Stimulated activated CD4-positive, alpha-beta T cell treated with anti-CD3 and anti-CD28 coated beads, Interleukin-4, amount 100 ng/mL, for 24 hours (primary cell): ENCODE measurements at regions not wholly inside any gene's neighbourhood (a gene's known extent, or its start where the extent isn't known, plus 50 kb on each side); places are given as distances from the start of the nearest gene placed in this dataset.
"Not testable (repeated sequence)": the region's sequence is repeated elsewhere in the genome, so short reads cannot be mapped to it uniquely, and the experiment has no call there.

Experiments
- DNase-seq: peaks from one replicate; pipeline ENCODE4 v3.0.0-alpha.2; 2020

DNA sequence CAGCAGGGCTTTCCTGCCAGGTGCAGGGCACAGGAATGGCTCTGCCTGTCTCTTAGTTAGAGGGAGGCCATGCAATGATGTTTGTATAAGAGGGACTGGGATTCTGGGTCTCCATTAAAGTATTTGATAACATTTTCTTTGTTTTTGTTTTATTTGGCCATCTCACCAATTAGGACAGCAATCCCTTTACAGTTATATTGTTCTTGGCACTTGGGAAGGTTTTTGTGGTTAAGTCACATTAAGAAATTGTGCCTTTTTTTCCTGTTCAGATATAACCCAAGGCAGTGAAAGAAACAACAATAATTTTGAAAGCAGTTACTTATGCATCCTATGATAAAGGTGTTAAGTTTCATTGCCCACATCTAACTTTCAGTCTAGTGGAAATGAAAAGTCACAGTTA, 237.4 kb upstream of the PRSS58 start:
- DNase-seq, result not testable (repeated sequence)

DNA sequence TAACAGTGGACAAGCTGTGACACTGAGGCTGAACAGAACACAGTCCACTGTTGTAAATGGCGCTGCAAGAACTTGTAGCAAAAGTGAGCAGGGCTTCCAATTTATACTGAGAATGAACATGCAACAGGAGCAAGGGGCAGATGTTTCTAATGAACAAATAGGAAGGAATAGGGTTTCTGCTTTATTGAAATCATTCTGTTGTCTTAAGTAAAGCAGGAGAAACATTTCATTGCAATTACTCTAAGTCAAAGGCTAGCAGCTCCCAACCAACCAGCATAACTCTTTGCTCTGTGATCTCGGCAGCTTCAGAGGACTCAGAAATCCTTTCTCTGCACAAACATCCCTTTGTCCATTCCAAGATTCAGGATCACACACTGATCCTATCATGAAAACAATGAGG, 236.2 kb upstream of the PRSS58 start:
- no peak for DNase-seq

DNA sequence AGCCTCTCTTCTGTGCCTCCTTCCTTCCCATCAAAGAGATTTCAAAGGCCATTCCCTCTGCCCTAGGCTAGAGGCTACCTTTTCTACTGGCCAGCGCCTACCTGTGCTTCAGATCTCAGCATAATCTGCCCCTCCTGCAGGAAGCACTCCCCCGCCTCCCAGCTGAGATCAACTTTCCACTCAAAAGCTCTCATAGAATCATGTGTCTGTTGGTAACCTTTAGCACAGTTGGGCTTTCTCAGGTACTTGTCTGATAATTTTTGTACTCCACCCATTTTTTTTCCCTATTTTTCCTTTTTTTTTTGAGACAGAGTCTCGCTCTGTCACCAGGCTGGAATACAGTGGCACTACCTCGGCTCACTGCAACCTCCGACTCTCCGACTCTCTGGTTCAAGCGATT, 231.0 kb upstream of the PRSS58 start:
- no peak for DNase-seq

DNA sequence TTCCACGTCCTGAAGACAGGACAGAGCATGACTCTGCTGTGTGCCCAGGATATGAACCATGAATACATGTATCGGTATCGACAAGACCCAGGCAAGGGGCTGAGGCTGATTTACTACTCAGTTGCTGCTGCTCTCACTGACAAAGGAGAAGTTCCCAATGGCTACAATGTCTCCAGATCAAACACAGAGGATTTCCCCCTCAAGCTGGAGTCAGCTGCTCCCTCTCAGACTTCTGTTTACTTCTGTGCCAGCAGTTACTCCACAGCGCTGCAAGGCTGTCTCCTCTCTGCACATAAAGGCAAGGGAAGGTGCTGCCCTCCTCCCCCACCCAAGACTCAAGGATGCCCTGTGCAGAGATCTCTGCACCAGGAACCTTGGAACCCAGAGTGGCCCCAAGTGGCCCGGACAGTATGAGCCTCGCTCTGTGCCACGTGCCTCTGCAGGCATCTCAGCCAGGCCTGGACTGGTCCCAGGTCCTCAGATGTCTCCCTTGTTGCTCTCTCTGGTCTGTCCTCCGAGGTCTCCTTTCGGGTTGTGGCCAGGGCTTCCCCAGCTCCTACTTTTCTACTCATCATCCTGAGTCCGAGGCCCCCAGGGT, 230.3 kb upstream of the PRSS58 start:
- DNase-seq, result no peak

DNA sequence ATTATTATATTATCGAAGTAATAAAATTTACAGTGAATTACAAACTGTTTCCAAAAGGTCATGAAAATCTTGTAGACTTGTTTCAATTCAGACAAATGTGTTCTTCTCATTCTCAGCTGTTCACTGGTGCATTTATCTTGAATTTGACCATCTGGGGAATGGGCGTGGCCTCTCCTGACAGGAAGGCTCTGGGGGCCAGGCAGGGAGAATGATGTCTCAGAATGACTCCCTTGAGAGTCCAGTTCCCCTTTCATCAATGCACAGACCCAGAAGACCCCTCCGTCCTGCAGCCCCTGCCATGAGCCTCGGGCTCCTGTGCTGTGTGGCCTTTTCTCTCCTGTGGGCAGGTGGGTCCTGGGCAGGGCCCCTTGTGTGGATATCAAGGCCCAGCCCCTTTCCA, 229.7 kb upstream of the PRSS58 start:
- DNase-seq, result not testable (repeated sequence)

DNA sequence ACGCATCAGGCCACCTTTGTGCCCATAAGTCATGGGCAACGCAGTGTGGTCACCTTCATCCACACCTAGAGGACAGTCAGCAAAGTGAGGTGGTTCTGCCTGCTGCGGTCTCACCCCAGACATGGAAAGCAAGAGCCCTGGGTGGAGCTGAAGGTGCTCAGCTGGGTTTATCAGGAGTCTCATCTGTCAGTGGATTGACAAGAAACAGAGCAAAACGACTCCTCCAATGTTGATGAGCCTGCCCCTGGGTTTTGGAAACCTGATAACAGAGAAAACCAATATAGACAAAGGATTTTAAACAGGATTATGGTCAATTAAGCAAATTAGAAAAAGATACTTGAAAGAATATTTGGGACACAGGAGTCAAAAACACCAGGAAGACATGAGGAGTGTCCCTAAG, 229.3 kb upstream of the PRSS58 start:
- DNase-seq, result no peak

DNA sequence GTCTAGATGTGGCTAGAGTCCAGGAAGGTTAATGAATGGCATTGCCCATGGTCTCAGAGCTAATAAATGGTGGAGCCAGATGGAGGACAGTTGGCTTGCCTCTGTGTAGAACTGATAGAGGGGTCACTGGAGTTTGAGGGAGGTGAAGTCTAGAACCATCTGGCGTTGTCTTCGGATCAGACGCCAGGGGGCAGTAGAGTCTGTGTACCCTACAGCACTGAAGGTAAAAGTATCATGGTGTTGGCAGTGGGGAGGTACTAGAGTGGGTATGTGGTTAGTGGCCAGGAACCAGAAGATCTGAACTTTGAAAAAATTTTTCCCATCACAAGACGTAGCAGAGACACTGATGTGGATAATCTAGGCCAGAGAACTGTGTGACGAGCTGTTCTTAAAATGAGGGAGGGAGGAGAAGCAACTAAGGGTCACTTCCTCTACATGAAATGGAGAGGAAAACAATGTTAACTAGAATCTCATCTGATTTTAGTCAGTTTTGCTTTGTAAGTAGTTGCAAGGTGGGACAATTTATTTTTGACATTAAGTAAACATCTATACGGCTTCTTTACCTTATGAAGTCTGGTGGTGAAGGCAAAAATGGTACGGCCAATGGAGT, 227.9 kb upstream of the PRSS58 start:
- peak; percentile 17 for DNase-seq

DNA sequence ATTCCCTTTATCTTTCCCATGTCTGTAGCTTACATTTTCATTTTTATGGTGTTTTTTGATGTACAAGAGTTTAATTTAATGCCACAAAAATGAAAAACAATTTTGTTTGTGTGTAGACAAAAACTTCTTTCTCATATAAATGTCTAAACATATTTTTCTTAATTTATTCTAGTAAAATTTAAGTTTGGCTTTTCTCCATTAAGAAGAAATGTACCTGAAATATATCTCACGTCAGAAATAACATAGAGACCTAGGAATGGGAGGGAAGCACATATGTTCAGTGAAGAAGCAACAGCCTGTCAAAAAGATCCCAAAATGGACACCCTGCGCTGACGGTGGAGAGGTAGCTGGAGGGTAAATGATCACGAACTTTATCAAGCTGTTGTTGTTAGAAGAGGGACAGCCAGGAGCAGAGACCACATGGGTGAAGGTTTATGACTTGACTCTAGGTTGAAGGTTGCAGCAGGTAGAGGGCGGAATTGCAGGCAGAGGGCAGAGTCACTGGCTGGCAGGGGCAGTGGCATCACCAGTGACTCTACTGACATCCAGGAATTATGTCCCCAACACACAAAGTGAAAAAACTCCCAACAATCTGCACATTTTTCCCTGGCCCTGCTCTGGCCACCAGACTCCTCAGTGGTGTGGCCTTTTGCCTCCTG, 225.9 kb upstream of the PRSS58 start:
- no peak for DNase-seq

DNA sequence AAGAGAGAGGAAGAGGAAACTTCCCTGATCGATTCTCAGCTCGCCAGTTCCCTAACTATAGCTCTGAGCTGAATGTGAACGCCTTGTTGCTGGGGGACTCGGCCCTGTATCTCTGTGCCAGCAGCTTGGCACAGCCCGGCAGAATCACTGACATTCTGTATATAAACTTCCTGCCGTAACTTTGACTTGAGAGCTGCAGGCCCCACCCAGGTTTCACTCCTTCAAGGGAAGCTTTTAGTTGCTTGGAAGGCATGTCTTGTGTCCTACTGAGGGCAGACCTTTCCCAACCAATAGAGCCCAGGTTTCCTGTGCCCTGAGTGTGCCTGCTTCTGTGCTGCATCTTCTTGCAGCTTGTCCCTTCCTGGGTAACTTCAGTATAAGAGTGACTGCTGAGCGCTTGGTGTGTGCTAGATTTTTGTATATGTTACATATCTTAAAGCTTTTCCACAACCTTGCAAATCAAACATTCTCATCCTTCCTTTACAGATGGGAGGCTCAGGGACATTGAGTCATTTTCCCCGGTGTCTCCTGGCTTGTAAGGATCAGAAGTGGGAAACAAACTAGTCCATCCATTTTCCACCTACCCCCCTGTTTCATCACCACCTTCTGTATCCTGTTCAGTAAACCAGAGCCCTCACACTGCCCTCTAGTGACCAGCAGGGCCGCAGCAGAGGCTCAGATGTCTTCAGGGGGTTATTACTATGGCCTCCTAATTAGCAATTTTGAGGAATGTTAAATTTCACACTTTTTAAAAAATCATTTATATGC, 225.2 kb upstream of the PRSS58 start:
- DNase-seq, result peak; percentile 70

DNA sequence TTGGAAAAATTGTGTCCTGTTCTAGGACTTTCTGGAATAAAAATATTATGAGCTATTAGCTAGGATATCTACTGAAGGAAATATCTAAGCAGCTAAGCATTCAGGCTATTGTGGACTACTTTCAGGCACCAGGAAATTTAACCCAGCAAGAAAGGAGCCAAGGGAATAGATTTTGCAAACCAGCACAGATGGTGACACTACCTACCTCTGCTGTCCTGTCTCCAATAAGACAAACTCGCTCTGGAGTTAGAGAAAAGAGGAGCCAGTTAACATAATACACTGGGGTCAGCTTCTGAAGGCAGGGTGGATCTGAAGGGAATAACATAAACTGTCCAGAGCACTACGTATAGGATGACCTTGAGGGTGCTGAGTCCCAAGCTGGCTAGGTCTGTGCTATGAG, 223.7 kb upstream of the PRSS58 start:
- DNase-seq, result no peak

DNA sequence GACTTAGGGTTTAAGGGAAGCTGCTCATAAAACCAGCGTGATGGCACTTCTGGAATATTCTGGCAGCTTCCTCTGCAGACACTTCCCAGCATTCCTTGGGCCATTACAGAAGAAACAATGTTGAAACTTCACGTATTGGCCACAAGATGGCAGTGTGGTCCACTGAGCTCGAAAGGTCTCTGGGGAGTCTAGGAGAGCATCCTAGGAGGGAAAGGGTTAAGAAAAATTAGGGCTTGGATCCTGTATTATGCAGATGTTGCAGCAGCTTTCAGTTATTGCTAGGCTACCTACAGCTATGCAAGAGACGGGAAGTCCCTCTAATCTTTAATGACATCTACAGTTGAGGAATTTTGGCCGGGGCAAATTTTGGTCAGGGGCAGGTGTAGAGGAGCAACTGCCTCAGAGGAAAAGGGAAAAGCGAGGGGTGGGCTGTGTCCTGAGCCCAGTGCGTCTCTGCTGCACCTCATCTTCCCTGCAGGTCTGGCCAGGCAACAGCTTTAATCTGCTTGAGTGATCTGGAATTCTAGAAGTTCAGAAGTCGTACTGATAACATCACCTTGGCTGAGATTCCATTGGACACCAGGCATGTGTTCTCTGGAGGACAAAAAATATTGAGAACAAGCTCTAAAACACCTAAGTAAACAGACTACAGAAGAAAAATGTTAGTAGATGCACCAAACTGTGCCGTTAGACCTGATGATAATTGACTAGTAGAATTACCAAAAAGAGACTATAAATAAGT, 220.8 kb upstream of the PRSS58 start:
- peak; percentile 37 for DNase-seq

DNA sequence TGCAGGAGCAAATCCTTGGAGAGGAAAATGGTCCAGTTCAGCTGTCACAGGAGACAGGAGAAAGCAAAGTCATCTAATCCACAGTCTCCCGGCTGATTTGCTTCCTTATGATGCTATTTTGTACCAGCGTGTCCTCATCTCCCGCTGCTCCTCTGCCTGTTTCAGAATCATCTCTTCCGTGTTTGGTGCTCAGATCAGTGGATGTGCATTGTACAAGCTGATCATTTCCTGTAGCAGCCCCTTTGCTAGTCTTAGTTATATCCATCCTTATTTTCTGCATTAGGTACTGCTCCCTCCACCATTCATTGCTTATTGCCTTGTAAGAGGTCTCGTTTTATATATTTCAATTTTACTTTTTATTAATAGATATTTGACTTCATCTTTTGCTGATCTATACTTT, 219.9 kb upstream of the PRSS58 start:
- not testable (repeated sequence) for DNase-seq

DNA sequence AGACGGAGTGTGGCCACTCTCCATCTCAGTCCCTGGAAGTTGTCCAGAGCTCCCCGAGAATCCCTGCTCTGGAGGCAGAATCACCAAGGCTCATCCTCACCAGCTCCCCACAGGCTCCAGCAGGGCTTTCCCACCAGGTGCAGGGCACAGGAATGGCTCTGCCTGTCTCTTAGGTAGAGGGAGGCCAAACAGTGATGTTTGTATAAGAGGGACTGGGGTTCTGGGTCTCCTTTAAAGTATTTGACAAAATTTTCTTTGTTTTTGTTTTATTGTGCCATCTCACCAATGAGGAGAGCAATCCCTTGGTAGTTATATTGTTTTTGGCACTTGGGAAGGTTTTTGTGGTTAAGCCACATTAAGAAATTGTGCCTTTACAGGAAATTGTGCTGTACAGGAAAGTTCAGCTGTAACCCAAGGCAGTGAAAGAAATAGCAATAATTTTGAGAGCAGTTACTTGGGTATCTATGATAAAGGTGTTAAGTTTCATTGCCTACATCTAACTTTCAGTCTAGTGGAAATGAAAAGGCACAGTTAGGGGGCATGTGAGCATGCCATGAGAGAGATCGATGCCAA, 219.3 kb upstream of the PRSS58 start:
- no peak for DNase-seq

DNA sequence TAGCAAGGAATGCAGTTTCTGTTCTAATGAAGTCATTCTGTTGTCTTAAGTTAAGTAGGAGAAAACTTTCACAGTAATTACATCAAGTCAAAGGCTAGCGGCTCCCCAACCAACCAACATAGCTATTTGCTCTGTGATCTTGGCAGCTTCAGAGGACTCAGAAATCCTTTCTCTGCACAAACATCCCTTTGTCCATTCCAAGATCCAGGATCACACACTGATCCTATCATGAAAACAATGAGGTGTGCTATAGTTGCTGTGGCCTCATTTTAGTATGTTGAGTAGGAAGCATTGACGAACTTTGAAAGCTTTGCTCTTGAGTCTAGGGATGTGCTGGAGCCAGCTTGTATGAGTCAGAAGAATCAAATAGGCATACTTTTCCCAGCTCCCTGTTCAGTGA, 218.2 kb upstream of the PRSS58 start:
- DNase-seq, result no peak

DNA sequence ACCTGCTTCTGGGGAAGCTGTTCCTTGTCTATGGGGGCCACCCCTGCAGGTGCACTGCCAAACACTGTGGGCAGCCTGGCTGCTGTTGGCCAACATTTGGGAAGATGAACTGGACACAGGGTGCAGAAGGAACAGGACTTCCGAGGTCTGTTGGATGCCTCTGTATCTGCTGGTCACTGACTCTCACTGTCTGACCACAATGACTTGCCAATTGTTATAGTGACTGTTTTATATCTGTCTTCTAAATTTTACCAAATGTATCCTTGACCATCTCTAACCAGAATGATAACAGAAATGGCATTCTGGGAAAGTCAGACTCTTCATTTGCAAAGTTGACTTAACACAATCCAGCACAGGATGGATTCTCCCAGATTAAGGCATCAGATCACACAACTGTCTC, 214.0 kb upstream of the PRSS58 start:
- DNase-seq, result no peak

DNA sequence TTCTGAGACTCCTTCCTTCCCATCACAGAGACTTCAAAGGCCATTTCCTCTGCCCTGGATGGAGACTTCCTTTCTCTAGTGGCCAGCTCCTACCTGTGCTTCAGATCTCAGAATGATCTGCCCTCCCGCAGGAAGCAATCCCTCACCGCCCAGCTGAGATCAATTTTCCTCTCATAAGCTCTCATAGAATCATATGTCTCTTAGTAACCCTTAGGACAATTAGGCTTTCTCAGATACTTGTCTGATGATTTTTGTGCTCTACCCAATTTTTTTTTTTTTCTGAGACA, 212.6 kb upstream of the PRSS58 start:
- no peak for DNase-seq

DNA sequence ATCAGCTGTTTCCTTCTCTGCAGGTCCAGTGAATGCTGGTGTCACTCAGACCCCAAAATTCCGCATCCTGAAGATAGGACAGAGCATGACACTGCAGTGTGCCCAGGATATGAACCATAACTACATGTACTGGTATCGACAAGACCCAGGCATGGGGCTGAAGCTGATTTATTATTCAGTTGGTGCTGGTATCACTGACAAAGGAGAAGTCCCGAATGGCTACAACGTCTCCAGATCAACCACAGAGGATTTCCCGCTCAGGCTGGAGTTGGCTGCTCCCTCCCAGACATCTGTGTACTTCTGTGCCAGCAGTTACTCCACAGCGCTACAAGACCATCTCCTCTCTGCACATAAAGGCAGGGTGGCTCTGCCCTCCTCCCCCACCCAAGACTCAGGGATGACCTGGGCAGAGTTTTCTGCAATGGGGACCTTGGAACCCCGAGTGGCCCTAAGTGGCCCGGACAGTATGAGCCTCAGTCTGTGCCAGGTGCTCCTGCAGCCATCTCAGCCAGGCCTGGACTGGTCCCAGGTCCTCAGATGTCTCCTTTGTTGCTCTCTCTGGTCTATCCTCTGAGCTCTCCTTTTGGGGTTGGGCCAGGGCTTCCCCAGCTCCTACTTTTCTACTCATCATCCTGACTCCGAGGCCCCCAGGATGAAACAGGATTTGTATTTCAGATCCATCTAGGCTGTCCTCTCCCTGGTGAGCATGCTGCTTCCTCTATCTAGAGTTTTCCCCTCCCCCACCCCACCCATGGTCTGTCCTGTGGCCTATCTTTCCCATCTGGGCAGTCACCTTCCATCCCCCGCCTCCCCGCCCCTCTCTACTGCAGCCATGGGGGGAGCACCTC, 212.1 kb upstream of the PRSS58 start:
- no peak for DNase-seq

DNA sequence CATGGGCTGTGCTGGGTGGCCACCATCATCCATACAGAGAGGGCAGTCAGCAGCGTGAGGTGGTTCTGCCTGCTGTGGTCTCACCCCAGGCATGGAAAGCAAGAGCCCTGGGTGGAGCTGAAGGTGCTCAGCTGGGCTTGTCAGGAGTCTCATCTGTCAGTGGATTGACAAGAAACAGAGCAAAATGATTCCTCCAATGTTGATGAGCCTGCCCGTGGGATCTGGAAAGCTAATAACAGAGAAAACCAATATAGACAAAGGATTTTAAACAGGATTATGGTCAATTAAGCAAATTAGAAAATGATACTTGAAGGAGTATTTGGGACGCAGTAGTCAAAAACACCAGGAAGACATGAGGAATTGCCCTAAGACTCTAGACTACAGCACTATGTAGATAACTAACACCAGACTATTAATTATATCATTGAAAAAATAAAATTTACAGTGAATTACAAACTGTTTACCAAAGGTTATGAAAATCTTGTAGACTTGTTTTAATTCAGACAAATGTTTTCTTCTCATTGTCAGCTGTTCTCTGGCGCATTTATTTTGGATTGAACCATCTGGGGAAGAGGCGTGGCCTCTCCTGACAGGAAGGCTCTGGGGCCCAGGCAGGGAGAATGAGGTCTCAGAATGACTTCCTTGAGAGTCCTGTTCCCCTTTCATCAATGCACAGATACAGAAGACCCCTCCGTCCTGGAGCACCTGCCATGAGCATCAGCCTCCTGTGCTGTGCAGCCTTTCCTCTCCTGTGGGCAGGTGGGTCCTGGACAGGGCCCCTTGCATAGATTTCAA, 211.2 kb upstream of the PRSS58 start:
- no peak for DNase-seq

DNA sequence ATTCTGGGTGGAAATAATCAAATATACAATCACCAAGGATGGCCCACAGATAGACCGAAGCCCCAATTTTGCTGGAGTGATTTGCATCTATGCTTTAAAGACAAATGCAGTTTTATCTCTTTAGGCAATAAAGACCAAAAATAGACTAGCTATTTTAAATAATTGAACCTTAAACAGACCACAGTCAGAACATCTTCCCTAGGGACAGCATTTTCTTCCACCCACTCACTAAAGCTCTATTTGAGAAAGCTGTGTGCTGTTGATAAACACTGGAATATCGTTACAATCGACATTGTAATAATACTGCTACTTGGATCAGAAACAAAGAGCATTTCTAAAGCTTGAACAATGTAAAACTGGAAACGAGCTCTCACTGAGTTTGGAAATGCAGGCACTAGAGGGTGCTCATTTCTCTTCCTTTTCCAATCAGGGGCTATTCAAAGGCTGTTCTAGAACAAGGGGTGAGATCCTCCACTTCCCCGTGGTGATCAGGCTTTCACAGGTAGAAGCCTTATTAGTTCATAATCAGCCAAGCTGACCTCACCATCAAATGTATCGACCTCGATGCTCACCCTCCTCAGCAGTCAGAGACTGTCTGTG, 209.3 kb upstream of the PRSS58 start:
- DNase-seq, result not testable (repeated sequence)

DNA sequence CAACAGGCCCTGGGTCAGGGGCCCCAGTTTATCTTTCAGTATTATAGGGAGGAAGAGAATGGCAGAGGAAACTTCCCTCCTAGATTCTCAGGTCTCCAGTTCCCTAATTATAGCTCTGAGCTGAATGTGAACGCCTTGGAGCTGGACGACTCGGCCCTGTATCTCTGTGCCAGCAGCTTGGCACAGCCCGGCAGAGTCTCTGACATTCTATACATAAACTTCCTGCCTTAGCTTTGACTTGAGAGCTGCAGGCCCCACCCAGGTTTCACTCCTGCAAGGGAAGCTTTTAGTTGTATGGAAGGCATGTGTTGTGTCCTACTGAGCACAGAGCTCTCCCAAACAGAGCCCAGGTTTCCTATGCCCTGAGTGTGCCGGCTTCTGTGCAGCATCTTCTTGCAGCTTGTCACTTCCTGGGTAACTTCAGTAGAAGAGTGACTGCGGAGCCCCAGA, 205.6 kb upstream of the PRSS58 start:
- DNase-seq, result peak; percentile 31

DNA sequence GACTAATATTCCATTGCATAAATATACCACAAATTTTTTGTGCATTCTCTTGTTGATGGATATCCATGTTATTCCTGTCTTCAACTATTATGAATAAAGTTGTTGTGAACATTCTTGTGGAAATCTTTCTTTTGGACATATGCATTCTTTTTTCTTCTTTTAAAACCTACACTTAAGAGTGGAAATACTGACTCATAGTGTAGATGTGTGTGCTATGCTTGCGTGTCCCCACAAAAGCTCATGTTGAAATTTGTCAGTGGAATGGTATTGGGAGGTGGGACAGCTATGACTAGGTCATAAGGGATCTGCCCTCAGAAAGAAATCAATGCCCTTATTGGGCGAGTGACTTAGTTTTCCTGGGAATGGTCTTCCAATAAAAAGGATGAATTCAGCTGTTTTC, 203.6 kb upstream of the PRSS58 start:
- no peak for DNase-seq
